Stimulated activated naive CD8-positive, alpha-beta T cell treated with anti-CD3 and anti-CD28 coated beads, Interleukin-15, Interleukin-2, amounts not matched to agents 100 ng/mL and 50 ng/mL, for 24 hours (primary cell): ENCODE measurements at regions not wholly inside any gene's neighbourhood (a gene's known extent, or its start where the extent isn't known, plus 50 kb on each side); places are given as distances from the start of the nearest gene placed in this dataset.

Source experiments
- H3K27ac Mint-ChIP-seq: one replicate; pipeline ENCODE4 v1.8.0; 2021; ENCODE audit warnings: mild to moderate bottlenecking, mixed read lengths
- H3K27me3 Mint-ChIP-seq: one replicate; pipeline ENCODE4 v1.8.0; 2021; ENCODE audit warnings: mixed read lengths
- H3K36me3 Mint-ChIP-seq: one replicate; pipeline ENCODE4 v1.8.0; 2021; ENCODE audit warnings: low read depth, mixed read lengths
- H3K4me1 Mint-ChIP-seq: one replicate; pipeline ENCODE4 v1.8.0; 2021; ENCODE audit warnings: low read depth, mixed read lengths
- H3K4me3 Mint-ChIP-seq: one replicate; pipeline ENCODE4 v1.8.0; 2021; ENCODE audit warnings: mild to moderate bottlenecking, mixed read lengths
- H3K9me3 Mint-ChIP-seq: one replicate; pipeline ENCODE4 v1.8.0; 2021; ENCODE audit warnings: mixed read lengths

- H3K4me3 Mint-ChIP-seq: no peak overlapping the region
- H3K9me3 Mint-ChIP-seq: no peaks in the 10 kb centered on the region
- no peak overlapping the region for H3K27ac Mint-ChIP-seq
- H3K36me3 Mint-ChIP-seq: no peaks in the 10 kb centered on the region
- no peaks in the 10 kb centered on the region for H3K4me1 Mint-ChIP-seq
- H3K27me3 Mint-ChIP-seq: peaks cover 4% of the 10 kb centered on the region
These were observed 594.6 kb downstream of the PTPRU start for GRCh38 chr1:29830916-29831315.

GRCh38 chr1:29830383-29830782, 594.1 kb downstream of the PTPRU start:
- no peaks in the 10 kb centered on the region for H3K9me3 Mint-ChIP-seq
- no peak overlapping the region for H3K27ac Mint-ChIP-seq
- H3K4me3 Mint-ChIP-seq: no peak overlapping the region
- H3K27me3 Mint-ChIP-seq: peaks cover 2% of the 10 kb centered on the region
- no peaks in the 10 kb centered on the region for H3K4me1 Mint-ChIP-seq
- H3K36me3 Mint-ChIP-seq: no peaks in the 10 kb centered on the region

DNA sequence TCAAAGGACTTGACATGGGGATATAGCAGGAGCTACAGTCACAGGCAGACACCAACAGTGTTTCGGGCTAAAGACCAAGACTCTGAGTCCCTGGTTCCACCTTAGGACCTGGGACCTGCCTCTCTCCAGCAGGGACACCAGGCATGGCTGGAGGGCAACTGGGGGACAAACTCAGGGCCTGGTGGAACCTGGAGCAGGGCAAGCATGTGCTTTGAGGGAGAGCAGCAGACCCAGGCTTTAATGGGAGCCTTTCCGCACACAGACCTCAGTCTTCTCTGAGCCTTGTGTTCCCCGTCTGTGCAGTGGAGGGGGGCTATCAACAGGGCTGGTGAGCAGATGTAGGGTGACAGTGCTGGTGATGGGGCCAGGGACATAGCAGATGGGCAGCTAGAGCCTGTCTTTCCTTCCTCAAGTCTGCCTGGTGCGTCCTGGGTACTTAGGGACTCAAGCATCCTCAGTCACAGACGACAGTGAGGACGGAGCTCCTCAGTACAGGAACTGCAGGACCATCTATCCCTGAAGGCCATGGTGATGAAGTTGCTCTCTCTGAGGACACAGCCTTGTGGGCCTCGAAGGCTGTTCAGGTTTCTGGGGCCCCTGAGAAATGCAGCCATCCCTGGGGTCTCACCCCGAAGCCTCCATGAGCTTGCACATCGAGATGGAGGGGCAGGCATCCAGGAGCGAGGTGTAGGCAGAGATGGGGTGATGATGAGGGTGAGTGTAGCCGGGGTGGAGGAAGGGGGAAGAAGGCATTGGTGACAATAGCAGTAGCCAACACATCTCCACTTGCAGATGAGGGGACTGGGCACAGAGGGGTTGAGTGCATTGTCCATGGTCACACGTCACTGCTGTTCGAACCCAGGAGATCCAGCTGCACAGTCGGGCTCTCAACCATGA, 593.4 kb downstream of the PTPRU start:
- Mint-ChIP-seq H3K27ac (no peak overlapping the region), H3K4me3 (no peak overlapping the region), H3K4me1 (no peaks in the 10 kb centered on the region), H3K36me3 (no peaks in the 10 kb centered on the region), H3K27me3 (no peaks in the 10 kb centered on the region), H3K9me3 (no peaks in the 10 kb centered on the region)

DNA sequence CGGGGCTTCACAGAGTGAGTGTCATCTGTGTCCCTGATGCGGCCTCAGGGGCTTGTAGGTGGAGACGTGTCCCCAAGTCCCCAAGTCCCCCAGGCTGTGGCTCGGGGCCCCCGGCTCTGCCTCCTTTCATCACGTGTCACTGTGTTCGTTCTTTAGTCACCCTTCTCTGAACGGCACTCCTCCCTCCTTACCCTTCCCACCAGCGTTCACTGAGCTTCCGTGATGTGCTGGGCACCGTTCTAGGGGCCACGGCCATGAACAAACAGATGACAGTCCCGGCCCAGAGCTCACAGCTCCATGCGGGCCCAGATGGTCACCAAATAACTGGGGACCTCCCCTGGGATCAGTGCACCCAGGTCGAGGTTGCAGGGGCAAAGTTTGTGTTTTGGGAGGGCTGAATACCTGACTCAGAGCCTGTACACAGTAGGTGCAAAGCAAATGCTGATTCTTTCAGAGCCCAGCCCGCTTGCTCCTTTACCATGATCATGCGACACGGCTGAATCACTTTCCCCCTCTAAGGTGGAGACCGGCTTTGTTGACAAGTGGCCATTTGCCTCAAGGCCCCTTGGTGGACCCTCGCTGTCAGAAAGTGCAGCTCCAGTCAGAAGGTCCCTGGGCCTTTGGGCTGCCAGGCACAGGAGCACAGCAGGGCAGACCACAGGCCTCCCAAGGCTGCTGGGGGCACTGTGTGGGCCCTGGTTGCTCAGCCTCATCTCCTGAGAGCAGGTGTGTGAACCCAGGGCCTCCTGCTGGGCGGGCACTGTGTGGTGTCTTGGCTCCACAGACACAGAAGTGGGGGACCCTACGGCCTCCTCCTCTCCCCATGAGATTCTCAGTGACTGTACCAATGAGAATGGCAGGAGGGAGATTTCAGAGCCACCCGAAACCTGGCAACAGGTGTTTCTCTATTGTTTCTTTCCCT, 592.5 kb downstream of the PTPRU start:
- H3K4me1 Mint-ChIP-seq: no peaks in the 10 kb centered on the region
- H3K4me3 Mint-ChIP-seq: no peak overlapping the region
- no peak overlapping the region for H3K27ac Mint-ChIP-seq
- no peaks in the 10 kb centered on the region for H3K9me3 Mint-ChIP-seq
- no peaks in the 10 kb centered on the region for H3K36me3 Mint-ChIP-seq
- H3K27me3 Mint-ChIP-seq: peaks cover 2% of the 10 kb centered on the region

DNA sequence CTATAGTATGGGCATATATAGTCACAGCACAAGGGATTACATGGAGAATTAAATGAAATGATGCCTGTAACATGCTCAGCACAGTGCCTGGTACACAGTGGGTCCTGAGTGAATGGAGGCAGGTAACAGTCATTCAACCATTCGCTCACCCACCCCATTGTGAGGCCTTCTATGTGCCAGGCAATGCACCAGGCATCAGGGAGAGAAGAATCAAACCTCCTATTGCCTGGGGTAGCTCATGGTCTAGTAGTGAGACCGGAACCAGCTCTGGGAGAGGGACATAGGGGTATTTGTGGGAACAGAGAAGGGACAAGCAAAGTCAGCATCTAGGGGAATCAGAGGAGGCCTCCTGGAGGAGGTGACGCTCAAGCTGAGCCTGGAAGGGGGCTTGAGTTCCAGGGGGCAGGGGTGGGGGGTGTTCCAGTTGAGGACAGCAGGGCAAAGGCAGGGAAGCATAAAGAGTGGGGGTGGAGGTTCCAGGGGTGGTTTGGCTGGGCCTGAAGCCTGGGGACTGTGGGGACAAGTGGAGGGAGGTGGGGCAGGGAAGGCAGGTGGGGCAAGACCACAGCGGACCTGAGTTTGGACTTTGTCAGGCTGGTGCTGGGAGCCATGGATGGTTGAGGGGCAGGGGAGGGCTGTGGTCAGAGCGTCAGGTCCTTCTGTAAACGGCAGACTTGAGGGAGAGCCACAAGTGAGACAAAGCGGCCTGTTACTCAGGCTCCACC, 591.6 kb downstream of the PTPRU start:
- Mint-ChIP-seq H3K27me3 (peaks cover 5% of the 10 kb centered on the region), H3K4me3 (no peak overlapping the region), H3K4me1 (no peaks in the 10 kb centered on the region), H3K9me3 (no peaks in the 10 kb centered on the region), H3K27ac (no peak overlapping the region), H3K36me3 (no peaks in the 10 kb centered on the region)

- no peaks in the 10 kb centered on the region for H3K36me3 Mint-ChIP-seq
- H3K27ac Mint-ChIP-seq: no peak overlapping the region
- H3K27me3 Mint-ChIP-seq: peaks cover 11% of the 10 kb centered on the region
- no peaks in the 10 kb centered on the region for H3K9me3 Mint-ChIP-seq
- H3K4me3 Mint-ChIP-seq: no peak overlapping the region
- H3K4me1 Mint-ChIP-seq: no peaks in the 10 kb centered on the region
These were observed 591.0 kb downstream of the PTPRU start for GRCh38 chr1:29827237-29827750.

- H3K4me1 Mint-ChIP-seq: no peaks in the 10 kb centered on the region
- H3K36me3 Mint-ChIP-seq: no peaks in the 10 kb centered on the region
- H3K27me3 Mint-ChIP-seq: peaks cover 12% of the 10 kb centered on the region
- H3K4me3 Mint-ChIP-seq: no peak overlapping the region
- no peak overlapping the region for H3K27ac Mint-ChIP-seq
- H3K9me3 Mint-ChIP-seq: no peaks in the 10 kb centered on the region
These were observed 590.3 kb downstream of the PTPRU start for GRCh38 chr1:29826646-29827045.

DNA sequence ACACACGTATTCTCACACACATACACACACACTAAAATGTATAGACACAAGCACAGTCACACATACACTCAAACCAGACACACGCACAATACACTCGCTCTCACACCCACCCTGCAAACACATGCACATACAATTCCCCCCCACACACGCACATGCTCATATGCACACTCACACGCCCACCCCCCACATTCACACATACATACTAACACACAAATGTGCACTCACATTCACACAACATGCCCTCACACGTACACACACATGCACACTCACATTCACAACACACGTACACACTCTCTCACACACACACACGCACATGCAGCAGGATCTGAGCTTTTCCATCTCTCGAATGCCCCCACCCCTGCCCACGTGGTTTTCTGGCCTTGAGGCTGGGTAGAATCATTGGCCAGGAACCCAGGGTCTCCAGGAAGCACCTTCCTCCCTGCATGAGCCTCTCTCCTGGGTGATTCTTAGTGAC, 589.7 kb downstream of the PTPRU start:
- Mint-ChIP-seq H3K4me1 (no peaks in the 10 kb centered on the region), H3K27me3 (peaks cover 17% of the 10 kb centered on the region), H3K9me3 (no peaks in the 10 kb centered on the region), H3K4me3 (no peak overlapping the region), H3K36me3 (no peaks in the 10 kb centered on the region), H3K27ac (no peak overlapping the region)

GRCh38 chr1:29825274-29825940, 589.1 kb downstream of the PTPRU start:
- H3K27me3 Mint-ChIP-seq: peaks cover 22% of the 10 kb centered on the region
- no peaks in the 10 kb centered on the region for H3K4me1 Mint-ChIP-seq
- no peak overlapping the region for H3K4me3 Mint-ChIP-seq
- H3K27ac Mint-ChIP-seq: no peak overlapping the region
- no peaks in the 10 kb centered on the region for H3K9me3 Mint-ChIP-seq
- H3K36me3 Mint-ChIP-seq: no peaks in the 10 kb centered on the region

DNA sequence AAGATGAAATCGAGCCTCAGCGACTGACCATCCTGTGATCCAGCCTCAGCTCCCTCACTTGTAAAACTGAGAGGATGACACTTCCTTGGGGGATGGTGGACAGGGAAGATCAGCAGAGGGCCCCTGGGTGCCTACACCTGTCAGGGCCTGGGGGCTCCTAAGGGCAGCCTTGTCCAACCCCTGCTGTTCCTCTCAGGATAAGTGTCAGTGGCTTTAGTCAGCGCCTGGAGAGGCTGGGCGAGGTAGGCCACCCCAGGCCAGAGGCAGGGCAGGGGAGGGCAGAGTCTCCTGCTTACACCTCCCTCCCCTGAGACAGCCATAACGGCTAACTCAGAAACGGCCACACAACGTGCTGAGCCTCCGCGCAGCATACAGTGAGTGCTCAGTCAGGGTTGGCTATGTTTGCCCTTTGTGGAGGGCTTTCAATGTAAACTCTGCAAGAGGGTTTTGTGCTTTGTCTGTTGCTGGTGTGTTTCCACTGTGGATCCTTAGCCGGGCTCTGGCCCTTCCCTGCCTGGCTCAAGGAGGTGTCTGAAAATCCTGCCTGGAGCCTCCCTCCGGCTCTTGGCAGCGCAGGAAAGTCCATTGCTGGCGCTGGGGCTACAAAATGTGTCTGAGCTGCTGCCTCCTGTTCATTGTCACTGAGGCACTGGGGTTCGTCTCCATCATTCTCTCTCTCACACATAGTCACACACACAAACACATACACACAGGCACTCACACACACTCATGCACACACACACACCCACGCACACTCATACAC, 588.4 kb downstream of the PTPRU start:
- H3K4me1 Mint-ChIP-seq: no peaks in the 10 kb centered on the region
- H3K9me3 Mint-ChIP-seq: no peaks in the 10 kb centered on the region
- no peak overlapping the region for H3K27ac Mint-ChIP-seq
- H3K4me3 Mint-ChIP-seq: no peak overlapping the region
- peaks cover 26% of the 10 kb centered on the region for H3K27me3 Mint-ChIP-seq
- H3K36me3 Mint-ChIP-seq: no peaks in the 10 kb centered on the region

DNA sequence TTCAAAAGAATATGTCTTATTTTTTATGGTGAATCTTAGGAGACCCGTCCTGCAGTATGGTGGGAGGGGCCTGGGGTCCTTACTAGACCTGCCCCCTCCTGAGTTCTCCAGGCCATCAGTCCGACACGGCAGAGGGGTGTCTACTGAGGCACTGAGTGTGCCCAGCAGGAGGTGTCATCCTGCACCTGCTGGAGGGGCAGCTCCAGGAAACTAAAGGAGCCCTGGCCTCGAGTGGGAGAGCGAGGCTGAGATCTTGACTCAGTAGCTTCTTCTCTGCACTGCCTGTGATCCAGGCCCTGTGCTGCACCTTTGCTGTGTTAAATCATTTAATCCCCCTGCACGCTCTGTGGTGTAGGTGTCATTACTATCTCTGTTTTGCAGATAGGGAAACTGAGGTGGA, 587.7 kb downstream of the PTPRU start:
- Mint-ChIP-seq H3K27ac (no peak overlapping the region), H3K36me3 (no peaks in the 10 kb centered on the region), H3K27me3 (peaks cover 29% of the 10 kb centered on the region), H3K9me3 (no peaks in the 10 kb centered on the region), H3K4me1 (no peaks in the 10 kb centered on the region), H3K4me3 (no peak overlapping the region)

DNA sequence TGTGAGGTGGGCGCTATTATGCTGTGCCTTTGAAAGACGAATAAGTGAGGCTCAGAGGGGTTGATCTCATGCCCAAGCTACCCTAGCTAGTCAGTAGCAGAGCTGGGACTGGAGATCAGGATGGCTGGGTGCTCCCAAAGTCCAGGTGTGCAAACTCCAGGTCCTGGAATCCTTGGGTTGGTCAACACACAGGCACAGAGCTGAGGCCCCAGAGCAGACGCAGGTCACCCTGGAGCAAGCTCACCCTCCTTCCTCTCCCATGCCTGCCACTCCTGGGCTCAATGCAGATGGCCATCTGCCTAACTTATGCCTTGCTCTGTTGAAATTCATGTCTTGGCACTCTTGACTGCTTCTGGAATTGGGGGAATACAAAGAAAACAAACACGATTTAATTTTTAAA, 587.2 kb downstream of the PTPRU start:
- Mint-ChIP-seq H3K36me3 (no peaks in the 10 kb centered on the region), H3K4me3 (no peak overlapping the region), H3K27ac (no peak overlapping the region), H3K27me3 (peaks cover 30% of the 10 kb centered on the region), H3K4me1 (no peaks in the 10 kb centered on the region), H3K9me3 (no peaks in the 10 kb centered on the region)

GRCh38 chr1:29821605-29822004, 585.3 kb downstream of the PTPRU start:
- Mint-ChIP-seq H3K27ac (no peak overlapping the region), H3K4me3 (no peak overlapping the region), H3K4me1 (no peaks in the 10 kb centered on the region), H3K36me3 (no peaks in the 10 kb centered on the region), H3K27me3 (peaks cover 37% of the 10 kb centered on the region), H3K9me3 (no peaks in the 10 kb centered on the region)
